ENCODE measurements at regions not wholly inside any gene's neighbourhood (a gene's known extent, or its start where the extent isn't known, plus 50 kb on each side); places are given as distances from the start of the nearest gene placed in this dataset.

DNA sequence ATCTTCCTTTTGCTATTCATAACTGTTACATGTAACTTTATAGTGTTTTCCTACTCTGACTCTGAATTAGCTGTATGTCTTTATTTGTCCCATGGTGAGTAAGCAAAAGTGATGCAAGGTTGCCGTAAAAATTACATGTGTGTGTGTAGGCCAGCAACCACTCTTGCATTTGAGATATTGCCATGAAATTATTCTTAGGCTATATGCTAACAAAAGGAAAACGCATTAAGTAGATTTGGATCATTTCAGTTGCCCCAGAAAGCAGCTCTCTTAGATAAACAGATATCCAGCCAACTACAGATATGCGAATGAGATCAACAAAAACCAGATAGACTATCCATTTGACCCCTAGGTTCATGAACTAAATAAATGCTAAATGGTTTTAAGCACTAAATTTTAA, 73.6 kb downstream of the CYLC2 start:
- Histone ChIP-seq H2AFZ (ENCODE audit: low read length) (no peak overlapping the region), H3K79me2 (ENCODE audit: insufficient read depth, low read length) (no peaks in the 10 kb centered on the region), H3K4me2 (ENCODE audit: insufficient read depth, low read length) (no peak overlapping the region), H3K4me1 (ENCODE audit: insufficient read depth, low read length) (no peaks in the 10 kb centered on the region), H3K9me3 (ENCODE audit: low read depth, low read length) (no peaks in the 10 kb centered on the region), H3K27me3 (ENCODE audit: insufficient read depth, low read length) (no peaks in the 10 kb centered on the region), H3K36me3 (ENCODE audit: insufficient read depth, low read length) (no peaks in the 10 kb centered on the region), H4K20me1 (ENCODE audit: insufficient read depth, low read length) (no peaks in the 10 kb centered on the region), H3K27ac (ENCODE audit: low read depth, low read length) (no peak overlapping the region), H3K4me3 (ENCODE audit: insufficient read depth, low read length) (no peak overlapping the region)
- DNase-seq (ENCODE audit: insufficient read length, low spot score, missing footprints), result no peak
- TF ChIP-seq, protein P1, sequence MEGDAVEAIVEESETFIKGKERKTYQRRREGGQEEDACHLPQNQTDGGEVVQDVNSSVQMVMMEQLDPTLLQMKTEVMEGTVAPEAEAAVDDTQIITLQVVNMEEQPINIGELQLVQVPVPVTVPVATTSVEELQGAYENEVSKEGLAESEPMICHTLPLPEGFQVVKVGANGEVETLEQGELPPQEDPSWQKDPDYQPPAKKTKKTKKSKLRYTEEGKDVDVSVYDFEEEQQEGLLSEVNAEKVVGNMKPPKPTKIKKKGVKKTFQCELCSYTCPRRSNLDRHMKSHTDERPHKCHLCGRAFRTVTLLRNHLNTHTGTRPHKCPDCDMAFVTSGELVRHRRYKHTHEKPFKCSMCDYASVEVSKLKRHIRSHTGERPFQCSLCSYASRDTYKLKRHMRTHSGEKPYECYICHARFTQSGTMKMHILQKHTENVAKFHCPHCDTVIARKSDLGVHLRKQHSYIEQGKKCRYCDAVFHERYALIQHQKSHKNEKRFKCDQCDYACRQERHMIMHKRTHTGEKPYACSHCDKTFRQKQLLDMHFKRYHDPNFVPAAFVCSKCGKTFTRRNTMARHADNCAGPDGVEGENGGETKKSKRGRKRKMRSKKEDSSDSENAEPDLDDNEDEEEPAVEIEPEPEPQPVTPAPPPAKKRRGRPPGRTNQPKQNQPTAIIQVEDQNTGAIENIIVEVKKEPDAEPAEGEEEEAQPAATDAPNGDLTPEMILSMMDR (IDR thresholded peaks at IDR 0.05; ENCODE audit: extremely low read depth, low read depth, low read length), result no peak

DNA sequence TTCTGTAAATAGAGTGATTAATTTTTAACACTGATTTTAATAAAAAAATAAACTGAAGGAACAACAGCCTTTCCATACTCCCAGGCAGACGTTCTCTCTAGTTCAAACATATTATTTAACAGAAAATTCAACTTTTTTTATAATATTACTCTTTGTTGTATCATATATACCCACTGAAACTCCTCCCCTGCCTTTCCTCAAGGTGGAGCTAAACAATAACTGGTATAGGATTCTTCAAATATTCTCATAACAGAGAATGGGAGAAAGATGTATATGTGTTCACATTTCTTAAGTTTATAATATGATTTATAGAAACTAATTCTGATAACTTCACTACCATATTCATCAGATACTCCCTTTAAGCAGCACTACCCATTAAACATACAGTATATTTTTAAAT, 83.4 kb downstream of the CYLC2 start:
- H3K27ac ChIP-seq (ENCODE audit: low read depth, low read length), result no peak overlapping the region
- H4K20me1 ChIP-seq (ENCODE audit: insufficient read depth, low read length), result no peaks in the 10 kb centered on the region
- no peak overlapping the region for H2AFZ ChIP-seq (ENCODE audit: low read length)
- DNase-seq (ENCODE audit: insufficient read length, low spot score, missing footprints), result no peak
- no peak overlapping the region for H3K4me3 ChIP-seq (ENCODE audit: insufficient read depth, low read length)
- no peaks in the 10 kb centered on the region for H3K36me3 ChIP-seq (ENCODE audit: insufficient read depth, low read length)
- H3K9me3 ChIP-seq (ENCODE audit: low read depth, low read length), result peaks cover 3% of the 10 kb centered on the region
- H3K79me2 ChIP-seq (ENCODE audit: insufficient read depth, low read length), result no peaks in the 10 kb centered on the region
- no peaks in the 10 kb centered on the region for H3K4me1 ChIP-seq (ENCODE audit: insufficient read depth, low read length)
- TF ChIP-seq, protein P1 (IDR thresholded peaks at IDR 0.05; ENCODE audit: extremely low read depth, low read depth, low read length), result no peak
- H3K4me2 ChIP-seq (ENCODE audit: insufficient read depth, low read length), result no peak overlapping the region
- H3K27me3 ChIP-seq (ENCODE audit: insufficient read depth, low read length), result no peaks in the 10 kb centered on the region

DNA sequence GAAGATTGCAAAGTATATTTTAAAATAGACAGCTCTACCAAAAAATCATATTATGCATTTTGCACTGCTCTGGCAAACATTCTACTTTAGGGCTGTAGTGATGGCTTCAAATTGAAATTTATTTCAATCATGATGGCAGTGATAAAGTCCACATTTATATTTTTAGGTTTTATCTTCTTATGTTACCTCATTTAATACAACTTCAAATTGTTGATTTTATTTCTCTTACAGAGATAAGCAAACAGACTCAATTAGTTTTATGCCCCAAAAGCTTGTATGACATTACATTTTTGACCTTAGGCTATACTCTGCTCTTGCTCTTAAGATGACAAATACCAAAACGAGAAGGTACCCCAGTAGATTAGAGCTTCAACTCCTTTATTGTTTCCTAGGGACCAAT, 87.4 kb downstream of the CYLC2 start:
- no peak overlapping the region for H3K27ac ChIP-seq (ENCODE audit: low read depth, low read length)
- DNase-seq (ENCODE audit: insufficient read length, low spot score, missing footprints), result peak; percentile 23
- no peaks in the 10 kb centered on the region for H3K4me1 ChIP-seq (ENCODE audit: insufficient read depth, low read length)
- H2AFZ ChIP-seq (ENCODE audit: low read length), result no peak overlapping the region
- H3K36me3 ChIP-seq (ENCODE audit: insufficient read depth, low read length), result no peaks in the 10 kb centered on the region
- H3K79me2 ChIP-seq (ENCODE audit: insufficient read depth, low read length), result no peaks in the 10 kb centered on the region
- no peaks in the 10 kb centered on the region for H4K20me1 ChIP-seq (ENCODE audit: insufficient read depth, low read length)
- no peaks in the 10 kb centered on the region for H3K9me3 ChIP-seq (ENCODE audit: low read depth, low read length)
- TF ChIP-seq, protein P1 (IDR thresholded peaks at IDR 0.05; ENCODE audit: extremely low read depth, low read depth, low read length), result no peak
- H3K27me3 ChIP-seq (ENCODE audit: insufficient read depth, low read length), result no peaks in the 10 kb centered on the region
- H3K4me2 ChIP-seq (ENCODE audit: insufficient read depth, low read length), result no peak overlapping the region
- no peak overlapping the region for H3K4me3 ChIP-seq (ENCODE audit: insufficient read depth, low read length)

DNA sequence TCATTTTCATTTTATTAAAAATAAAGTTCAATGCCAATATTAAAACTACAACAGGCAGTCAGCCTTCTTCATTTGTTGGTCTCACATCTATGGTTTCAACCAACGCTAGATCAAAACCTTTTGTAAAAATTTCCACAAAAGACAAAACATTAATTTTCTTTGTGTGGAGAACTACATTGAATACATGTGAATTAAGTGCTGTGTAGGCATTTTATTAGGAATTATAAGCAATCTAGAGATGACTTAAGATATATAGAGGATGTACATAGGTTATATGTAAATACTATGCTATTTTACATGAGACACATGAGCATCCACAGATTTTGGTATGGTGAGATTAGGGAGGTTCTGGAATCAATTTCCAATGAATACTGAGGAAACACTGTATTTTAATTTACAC, 94.2 kb downstream of the CYLC2 start:
- TF ChIP-seq, protein P1 (IDR thresholded peaks at IDR 0.05; ENCODE audit: extremely low read depth, low read depth, low read length), result no peak

More for the DNA sequence above, 94.2 kb downstream of the CYLC2 start:
- Histone ChIP-seq H3K27ac (ENCODE audit: low read depth, low read length) (no peak overlapping the region), H3K36me3 (ENCODE audit: insufficient read depth, low read length) (no peaks in the 10 kb centered on the region), H3K27me3 (ENCODE audit: insufficient read depth, low read length) (no peaks in the 10 kb centered on the region), H3K4me2 (ENCODE audit: insufficient read depth, low read length) (no peak overlapping the region), H2AFZ (ENCODE audit: low read length) (no peak overlapping the region), H4K20me1 (ENCODE audit: insufficient read depth, low read length) (no peaks in the 10 kb centered on the region), H3K79me2 (ENCODE audit: insufficient read depth, low read length) (no peaks in the 10 kb centered on the region), H3K4me1 (ENCODE audit: insufficient read depth, low read length) (no peaks in the 10 kb centered on the region), H3K9me3 (ENCODE audit: low read depth, low read length) (no peaks in the 10 kb centered on the region), H3K4me3 (ENCODE audit: insufficient read depth, low read length) (no peak overlapping the region)
- DNase-seq (ENCODE audit: insufficient read length, low spot score, missing footprints), result no peak
